H9 (cell line): ENCODE measurements at regions not wholly inside any gene's neighbourhood (a gene's known extent, or its start where the extent isn't known, plus 50 kb on each side); places are given as distances from the start of the nearest gene placed in this dataset.

Experiments used
- DNase-seq: peaks from one replicate; pipeline ENCODE4 v3.0.0-alpha.2; 2017
- H2AFZ ChIP-seq: one replicate; pipeline ENCODE4 v1.6.1; 2013; ENCODE audit warnings: mild to moderate bottlenecking, low read length, control low read depth, moderate library complexity
- H2AK5ac ChIP-seq: 2 replicates; pipeline ENCODE4 v1.6.1; 2013; ENCODE audit warnings: low read length, control low read depth, mixed read lengths; ENCODE audit not compliant: insufficient read length
- H2BK120ac ChIP-seq: one replicate; pipeline ENCODE4 v1.6.1; 2013; ENCODE audit warnings: low read depth, mild to moderate bottlenecking, low read length, control low read depth, inconsistent platforms; ENCODE audit not compliant: poor library complexity, severe bottlenecking
- H2BK12ac ChIP-seq: 2 replicates; pipeline ENCODE4 v1.6.1; 2013; ENCODE audit warnings: low read length, control low read depth, mixed read lengths, low read depth; ENCODE audit not compliant: insufficient read length
- H2BK15ac ChIP-seq: 2 replicates; pipeline ENCODE4 v1.6.1; 2013; ENCODE audit warnings: low read depth, low read length, control low read depth
- H2BK20ac ChIP-seq: one replicate; pipeline ENCODE4 v1.6.1; 2013; ENCODE audit warnings: low read depth, mild to moderate bottlenecking, low read length, control low read depth, inconsistent platforms; ENCODE audit not compliant: poor library complexity, severe bottlenecking
- H2BK5ac ChIP-seq: 2 replicates; pipeline ENCODE4 v1.6.1; 2013; ENCODE audit warnings: low read length, control low read depth, mixed read lengths; ENCODE audit not compliant: insufficient read length
- H3K14ac ChIP-seq: 2 replicates; pipeline ENCODE4 v1.6.1; 2013; ENCODE audit warnings: low read length, control low read depth; ENCODE audit not compliant: insufficient read depth
- H3K18ac ChIP-seq: 2 replicates; pipeline ENCODE4 v1.6.1; 2013; ENCODE audit warnings: low read depth, mild to moderate bottlenecking, mixed read lengths, low read length, control low read depth; ENCODE audit not compliant: insufficient read length
- H3K23ac ChIP-seq: 2 replicates; pipeline ENCODE4 v1.6.1; 2013; ENCODE audit warnings: low read length, control low read depth, mixed read lengths, low read depth; ENCODE audit not compliant: insufficient read length
- H3K23me2 ChIP-seq: 2 replicates; pipeline ENCODE4 v1.6.1; 2013; ENCODE audit warnings: low read depth, mild to moderate bottlenecking, mixed read lengths, low read length, control low read depth; ENCODE audit not compliant: insufficient read length, poor library complexity, severe bottlenecking
- H3K27ac ChIP-seq: 2 replicates; pipeline ENCODE4 v1.5.1; 2013; ENCODE audit warnings: low read length, control low read depth, mixed read lengths, low read depth; ENCODE audit not compliant: insufficient read length
- H3K27me3 ChIP-seq: 2 replicates; pipeline ENCODE4 v1.6.1; 2013; ENCODE audit warnings: low read length, control low read depth, inconsistent platforms; ENCODE audit not compliant: insufficient read depth
- H3K4ac ChIP-seq: 2 replicates; pipeline ENCODE4 v1.6.1; 2013; ENCODE audit warnings: low read depth, mild to moderate bottlenecking, control low read depth, inconsistent platforms, low read length, moderate library complexity
- H3K4me1 ChIP-seq: 2 replicates; pipeline ENCODE4 v1.6.1; 2013; ENCODE audit warnings: low read length, control low read depth, inconsistent platforms; ENCODE audit not compliant: insufficient read depth
- H3K4me2 ChIP-seq: 2 replicates; pipeline ENCODE4 v1.6.1; 2013; ENCODE audit warnings: low read length, control low read depth, mixed read lengths; ENCODE audit not compliant: insufficient read length, insufficient read depth
- H3K56ac ChIP-seq: 2 replicates; pipeline ENCODE4 v1.6.1; 2013; ENCODE audit warnings: low read depth, mild to moderate bottlenecking, mixed read lengths, low read length, control low read depth; ENCODE audit not compliant: insufficient read length
- H3K79me1 ChIP-seq: 2 replicates; pipeline ENCODE4 v1.6.1; 2013; ENCODE audit warnings: low read depth, mild to moderate bottlenecking, moderate library complexity, low read length, control low read depth, inconsistent platforms; ENCODE audit not compliant: insufficient read depth, poor library complexity, severe bottlenecking
- H3K79me2 ChIP-seq: 2 replicates; pipeline ENCODE4 v1.6.1; 2013; ENCODE audit warnings: low read length, control low read depth, inconsistent platforms; ENCODE audit not compliant: insufficient read depth
- H3K9ac ChIP-seq: 2 replicates; pipeline ENCODE4 v1.6.1; 2013; ENCODE audit warnings: low read length, control low read depth, mixed read lengths; ENCODE audit not compliant: insufficient read length; ENCODE audit errors: extremely low read depth
- H3K9me3 ChIP-seq: one replicate; pipeline ENCODE4 v1.6.1; 2013; ENCODE audit warnings: low read depth, low read length, inconsistent platforms; ENCODE audit not compliant: control insufficient read depth
- H3T11ph ChIP-seq: one replicate; pipeline ENCODE4 v1.6.1; 2013; ENCODE audit warnings: mild to moderate bottlenecking, low read length, control low read depth, inconsistent platforms
- H4K20me1 ChIP-seq: one replicate; pipeline ENCODE4 v1.6.1; 2013; ENCODE audit not compliant: control insufficient read depth, insufficient read length, insufficient read depth
- H4K5ac ChIP-seq: 2 replicates; pipeline ENCODE4 v1.6.1; 2013; ENCODE audit warnings: low read depth, mild to moderate bottlenecking, mixed read lengths, low read length, control low read depth; ENCODE audit not compliant: insufficient read length
- H4K8ac ChIP-seq: replicated peaks from 2 replicates; pipeline ENCODE4 v1.6.1; 2013; ENCODE audit warnings: low read length, control low read depth, mixed read lengths, low read depth; ENCODE audit not compliant: insufficient read length
- H4K91ac ChIP-seq: 2 replicates; pipeline ENCODE4 v1.6.1; 2013; ENCODE audit warnings: low read depth, mild to moderate bottlenecking, moderate library complexity, mixed read lengths, low read length, control low read depth; ENCODE audit not compliant: insufficient read length
- H3K27ac Mint-ChIP-seq, 3 experiments: 2 replicates in 2 of 3; 3 replicates in 1 of 3; pipeline ENCODE4 v1.8.0; 2020 to 2021; ENCODE audit warnings: mixed read lengths in 3 of 3, mild to moderate bottlenecking in 1 of 3, moderate library complexity in 1 of 3
- H3K27me3 Mint-ChIP-seq: 2 replicates; pipeline ENCODE4 v1.8.0; 2021; ENCODE audit warnings: low read depth, mild to moderate bottlenecking, moderate library complexity, mixed read lengths
- H3K36me3 Mint-ChIP-seq, 3 experiments: 2 replicates in 2 of 3; 3 replicates in 1 of 3; pipeline ENCODE4 v1.8.0; 2020 to 2021; ENCODE audit warnings: low read depth in 3 of 3, mixed read lengths in 3 of 3; ENCODE audit not compliant: insufficient read depth in 1 of 3
- H3K4me1 Mint-ChIP-seq, 2 experiments: 2 replicates each; pipeline ENCODE4 v1.8.0; 2020; ENCODE audit warnings: mixed read lengths in 2 of 2
- H3K4me3 Mint-ChIP-seq, 2 experiments: 2 replicates in 1 of 2; 3 replicates in 1 of 2; pipeline ENCODE4 v1.8.0; 2020 to 2021; ENCODE audit warnings: mild to moderate bottlenecking in 2 of 2, mixed read lengths in 2 of 2, moderate library complexity in 1 of 2
- H3K9me3 Mint-ChIP-seq, 2 experiments: 2 replicates in 1 of 2; 3 replicates in 1 of 2; pipeline ENCODE4 v1.8.0; 2020; ENCODE audit warnings: mild to moderate bottlenecking in 2 of 2, mixed read lengths in 2 of 2, moderate library complexity in 1 of 2
- WGBS: extraction: QIAGEN DNeasy Blood & Tissue Kit; methylation state at CpG from one replicate; pipeline ENCODE4 v1.1.7; 2013; ENCODE audit warnings: missing lambda C conversion rate, low lambda C conversion rate, mixed read lengths; ENCODE audit not compliant: insufficient read length; ENCODE audit errors: extremely low coverage; 5-methylcytosine and 5-hydroxymethylcytosine counted together
- TF ChIP-seq, protein P1 (sequence below): fragments of 200-600 bp; sonication (generic); conservative IDR thresholded peaks from 3 replicates; pipeline ENCODE4 v1.8.0; 2021; ENCODE audit warnings: antibody characterized with exemption, mild to moderate bottlenecking

DNA sequence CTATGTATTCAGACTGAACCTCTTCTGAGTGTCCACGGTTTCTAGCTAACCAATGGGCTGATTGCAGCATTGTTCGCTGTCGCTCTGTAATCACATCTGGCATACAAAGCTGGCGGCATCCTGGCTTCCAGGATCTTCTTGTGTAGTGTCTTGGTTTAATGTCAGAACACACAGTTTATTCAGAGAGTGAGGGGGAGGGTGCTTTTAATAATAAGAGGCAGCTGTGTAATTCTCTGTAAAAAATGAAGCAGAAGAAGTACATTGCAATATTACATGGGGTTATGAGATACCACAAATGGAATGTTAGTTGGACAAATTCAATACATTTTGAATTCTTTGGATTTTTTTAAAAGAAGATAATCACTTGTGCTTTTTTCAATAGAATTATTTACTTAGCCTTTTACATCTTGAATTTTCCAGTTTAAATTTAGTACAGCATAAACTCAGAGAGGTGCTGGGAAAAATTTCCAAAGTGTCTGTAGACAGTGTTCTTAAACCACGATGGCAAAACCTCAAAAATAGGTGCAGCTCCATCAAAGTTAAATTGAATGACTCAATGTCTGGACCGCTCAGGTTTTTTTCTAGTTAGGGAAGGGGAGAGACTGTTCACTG, 206.0 kb downstream of the PCSK1 start:
- H3K4me2 ChIP-seq, result no peak overlapping the region
- H3K4me1 ChIP-seq, result no peaks in the 10 kb centered on the region

More for the DNA sequence above, 206.0 kb downstream of the PCSK1 start:
- no peak overlapping the region for H3K9ac ChIP-seq
- H3K79me2 ChIP-seq, result no peaks in the 10 kb centered on the region
- H2AK5ac ChIP-seq, result no peak overlapping the region
- no peak overlapping the region for H2BK5ac ChIP-seq
- H3K27me3 ChIP-seq, result no peaks in the 10 kb centered on the region
- H2BK12ac ChIP-seq, result no peak overlapping the region
- H2BK20ac ChIP-seq, result no peak overlapping the region
- no peak overlapping the region for H3K4ac ChIP-seq
- no peaks in the 10 kb centered on the region for H3K4me1 Mint-ChIP-seq
- no peak overlapping the region for H4K8ac ChIP-seq
- H3K27me3 Mint-ChIP-seq, result no peaks in the 10 kb centered on the region
- H2AFZ ChIP-seq, result no peak overlapping the region
- no peak for DNase-seq
- H2BK120ac ChIP-seq, result no peak overlapping the region
- H3K27ac ChIP-seq, result no peak overlapping the region
- no peak overlapping the region for H3K27ac Mint-ChIP-seq
- no peak overlapping the region for H2BK15ac ChIP-seq
- no peaks in the 10 kb centered on the region for H3K23me2 ChIP-seq
- no peak overlapping the region for H3K4me3 Mint-ChIP-seq
- TF ChIP-seq, protein P1, sequence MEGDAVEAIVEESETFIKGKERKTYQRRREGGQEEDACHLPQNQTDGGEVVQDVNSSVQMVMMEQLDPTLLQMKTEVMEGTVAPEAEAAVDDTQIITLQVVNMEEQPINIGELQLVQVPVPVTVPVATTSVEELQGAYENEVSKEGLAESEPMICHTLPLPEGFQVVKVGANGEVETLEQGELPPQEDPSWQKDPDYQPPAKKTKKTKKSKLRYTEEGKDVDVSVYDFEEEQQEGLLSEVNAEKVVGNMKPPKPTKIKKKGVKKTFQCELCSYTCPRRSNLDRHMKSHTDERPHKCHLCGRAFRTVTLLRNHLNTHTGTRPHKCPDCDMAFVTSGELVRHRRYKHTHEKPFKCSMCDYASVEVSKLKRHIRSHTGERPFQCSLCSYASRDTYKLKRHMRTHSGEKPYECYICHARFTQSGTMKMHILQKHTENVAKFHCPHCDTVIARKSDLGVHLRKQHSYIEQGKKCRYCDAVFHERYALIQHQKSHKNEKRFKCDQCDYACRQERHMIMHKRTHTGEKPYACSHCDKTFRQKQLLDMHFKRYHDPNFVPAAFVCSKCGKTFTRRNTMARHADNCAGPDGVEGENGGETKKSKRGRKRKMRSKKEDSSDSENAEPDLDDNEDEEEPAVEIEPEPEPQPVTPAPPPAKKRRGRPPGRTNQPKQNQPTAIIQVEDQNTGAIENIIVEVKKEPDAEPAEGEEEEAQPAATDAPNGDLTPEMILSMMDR, result no peak
- no peak overlapping the region for H3K56ac ChIP-seq
- no peak overlapping the region for H4K91ac ChIP-seq
- WGBS, result no CpG with 5 or more reads among the region's 6 CpGs
- H3K14ac ChIP-seq, result no peak overlapping the region
- H4K5ac ChIP-seq, result no peak overlapping the region
- H3K23ac ChIP-seq, result no peak overlapping the region
- no peaks in the 10 kb centered on the region for H3K36me3 Mint-ChIP-seq
- H3K79me1 ChIP-seq, result no peaks in the 10 kb centered on the region
- no peak overlapping the region for H3K18ac ChIP-seq
- no peaks in the 10 kb centered on the region for H3K9me3 ChIP-seq
- H3K9me3 Mint-ChIP-seq, result 0 out of 5 replicates have a peak, but pooled peaks cover 0 to 2% of the 10 kb centered on the region in 2 experiments
- no peaks in the 10 kb centered on the region for H4K20me1 ChIP-seq
- H3T11ph ChIP-seq, result no peak overlapping the region
